Naive thymus-derived CD4-positive, alpha-beta T cell (primary cell): ENCODE measurements at regions not wholly inside any gene's neighbourhood (a gene's known extent, or its start where the extent isn't known, plus 50 kb on each side); places are given as distances from the start of the nearest gene placed in this dataset.

Source experiments
- ATAC-seq: fragments of 150-1000 bp; cut with Tn5 transposase; 2 replicates; pipeline ENCODE4 v1.10.0; 2021; ENCODE audit warnings: mild to moderate bottlenecking, moderate library complexity
- CTCF ChIA-PET: fragments of 350-600 bp; sonication (Branson Sonifier 250); formaldehyde crosslinking; loops from one replicate; lab custom pipeline; 2021; ENCODE audit warnings: antibody characterized with exemption; lab: Charles Lee
- POLR2A ChIA-PET: fragments of 350-600 bp; sonication (Branson Sonifier 250); formaldehyde crosslinking; loops from one replicate; lab custom pipeline; 2021; ENCODE audit warnings: antibody characterized with exemption, inconsistent platforms; lab: Charles Lee
- DNase-seq, 9 donors: peaks; one replicate each; pipeline versions ENCODE4 v3.0.0 to v3.0.0-alpha.2; 2020 to 2022; ENCODE audit warnings: mixed read lengths in 1 of 9
- H3K27ac ChIP-seq: one replicate; pipeline ENCODE4 v1.7.0; 2013; ENCODE audit warnings: mild to moderate bottlenecking, low read depth, low read length, moderate library complexity
- H3K27me3 ChIP-seq, 2 donors: one replicate each; pipeline ENCODE4 v1.7.0; 2013; ENCODE audit warnings: low read length in 2 of 2, mild to moderate bottlenecking in 2 of 2, moderate library complexity in 2 of 2; ENCODE audit not compliant: control insufficient read depth in 2 of 2, insufficient read depth in 2 of 2
- H3K36me3 ChIP-seq, 3 experiments: 1 replicate in 2 of 3; 2 replicates in 1 of 3; pipeline ENCODE4 v1.7.0; 2013; ENCODE audit warnings: low read length in 3 of 3, mild to moderate bottlenecking in 3 of 3, moderate library complexity in 1 of 3; ENCODE audit not compliant: insufficient read depth in 3 of 3, control insufficient read depth in 2 of 3
- H3K4me1 ChIP-seq, 2 donors: one replicate each; pipeline ENCODE4 v1.7.0; 2013; ENCODE audit warnings: low read length in 2 of 2, mild to moderate bottlenecking in 2 of 2, moderate library complexity in 1 of 2; ENCODE audit not compliant: control insufficient read depth in 2 of 2, insufficient read depth in 2 of 2
- H3K4me3 ChIP-seq: 2 replicates; pipeline ENCODE4 v1.7.0; 2013; ENCODE audit warnings: mild to moderate bottlenecking, low read length
- H3K9me3 ChIP-seq, 3 experiments: 1 replicate in 2 of 3; 2 replicates in 1 of 3; pipeline ENCODE4 v1.7.0; 2013; ENCODE audit warnings: low read length in 3 of 3; ENCODE audit not compliant: control insufficient read depth in 2 of 3
- H3K27ac Mint-ChIP-seq, 9 donors: one replicate each; pipeline ENCODE4 v1.8.0; 2020 to 2022; ENCODE audit warnings: mixed read lengths in 9 of 9, mild to moderate bottlenecking in 8 of 9, moderate library complexity in 5 of 9, inconsistent platforms in 2 of 9
- H3K27me3 Mint-ChIP-seq, 5 donors: one replicate each; pipeline ENCODE4 v1.8.0; 2021 to 2022; ENCODE audit warnings: mixed read lengths in 5 of 5, mild to moderate bottlenecking in 1 of 5
- H3K36me3 Mint-ChIP-seq, 5 donors: one replicate each; pipeline ENCODE4 v1.8.0; 2020 to 2022; ENCODE audit warnings: mixed read lengths in 5 of 5, mild to moderate bottlenecking in 3 of 5, inconsistent platforms in 1 of 5
- H3K4me1 Mint-ChIP-seq, 7 donors: one replicate each; pipeline ENCODE4 v1.8.0; 2020 to 2022; ENCODE audit warnings: mixed read lengths in 7 of 7, mild to moderate bottlenecking in 3 of 7, inconsistent platforms in 1 of 7
- H3K4me3 Mint-ChIP-seq, 10 donors: one replicate each; pipeline ENCODE4 v1.8.0; 2020 to 2022; ENCODE audit warnings: mild to moderate bottlenecking in 10 of 10, mixed read lengths in 10 of 10, moderate library complexity in 6 of 10, inconsistent platforms in 2 of 10
- H3K9me3 Mint-ChIP-seq, 11 donors: one replicate each; pipeline ENCODE4 v1.8.0; 2020 to 2022; ENCODE audit warnings: mixed read lengths in 11 of 11, mild to moderate bottlenecking in 4 of 11, inconsistent platforms in 1 of 11, moderate library complexity in 1 of 11
- intact Hi-C, 2 donors: fragments of 100-400 bp; cut with micrococcal nuclease; formaldehyde crosslinking; loops; one replicate each; pipeline ENCODE4 v1.15.1; 2023

DNA sequence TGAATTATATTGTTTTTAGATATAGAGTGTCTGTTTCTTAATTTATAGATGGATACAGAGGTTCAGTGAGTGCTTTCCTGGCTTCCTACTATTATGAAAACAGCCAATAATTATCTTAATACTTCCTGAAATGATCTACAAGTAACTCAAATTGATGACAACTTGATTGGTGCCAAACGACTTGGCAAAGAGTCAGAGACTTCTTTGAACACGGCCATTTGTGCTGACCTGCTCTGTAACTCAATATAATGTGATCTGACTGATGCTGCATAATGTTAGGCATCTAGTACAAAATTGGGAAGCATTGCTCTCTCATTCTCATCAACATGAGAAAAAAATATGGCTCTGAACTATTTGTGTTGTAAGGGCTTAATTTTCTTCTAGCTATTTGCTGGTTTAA, 193.9 kb downstream of the DIPK2A start:
- ChIA-PET POLR2A (no interaction called here), CTCF (no interaction called here)
- no peaks in the 10 kb centered on the region for H3K36me3 ChIP-seq
- intact Hi-C loops, result no loop called here
- H3K4me1 ChIP-seq, result no peaks in the 10 kb centered on the region
- no peaks in the 10 kb centered on the region for H3K4me1 Mint-ChIP-seq
- H3K4me3 Mint-ChIP-seq, result no peak overlapping the region
- ATAC-seq (no peak), DNase-seq (no peak)
- peaks cover 0 to 17% (median 14%) of the 10 kb centered on the region in 5 donors for H3K27me3 Mint-ChIP-seq
- no peaks in the 10 kb centered on the region for H3K27me3 ChIP-seq
- no peak overlapping the region for H3K27ac Mint-ChIP-seq
- no peaks in the 10 kb centered on the region for H3K9me3 ChIP-seq
- H3K9me3 Mint-ChIP-seq, result peaks cover 0 to 8% (median 0%) of the 10 kb centered on the region in 11 donors
- H3K36me3 Mint-ChIP-seq, result no peaks in the 10 kb centered on the region
- no peak overlapping the region for H3K27ac ChIP-seq
- H3K4me3 ChIP-seq, result no peak overlapping the region

DNA sequence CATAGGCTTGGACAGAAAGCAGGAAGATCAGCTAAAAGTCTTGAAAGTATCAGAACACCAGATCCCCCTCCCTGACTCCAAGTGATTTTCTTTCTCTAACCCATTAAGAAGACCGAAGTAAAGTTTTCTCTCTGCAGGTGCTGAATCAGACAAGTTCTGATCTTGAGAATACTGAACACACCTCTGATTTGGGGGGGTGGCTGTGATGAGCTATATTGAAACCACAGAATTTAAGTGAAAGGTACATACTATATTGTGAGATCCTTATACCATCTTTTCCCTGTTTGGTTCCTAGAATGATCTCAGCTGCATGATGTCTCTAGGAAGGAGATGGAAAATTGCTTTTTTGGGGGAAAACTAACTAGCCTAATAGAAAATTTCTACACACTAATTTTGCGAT, 196.0 kb downstream of the DIPK2A start:
- no peaks in the 10 kb centered on the region for H3K4me1 Mint-ChIP-seq
- peaks cover 0 to 8% (median 0%) of the 10 kb centered on the region in 11 donors for H3K9me3 Mint-ChIP-seq
- no peaks in the 10 kb centered on the region for H3K36me3 Mint-ChIP-seq
- Histone ChIP-seq H3K36me3 (no peaks in the 10 kb centered on the region), H3K9me3 (no peaks in the 10 kb centered on the region), H3K4me3 (no peak overlapping the region), H3K4me1 (no peaks in the 10 kb centered on the region), H3K27me3 (no peaks in the 10 kb centered on the region), H3K27ac (no peak overlapping the region)
- DNase-seq (no peak), ATAC-seq (no peak)
- H3K27ac Mint-ChIP-seq, result no peak overlapping the region
- POLR2A ChIA-PET, result no interaction called here
- H3K27me3 Mint-ChIP-seq, result peaks cover 0 to 17% (median 14%) of the 10 kb centered on the region in 5 donors
- intact Hi-C loops, result no loop called here
- no peak overlapping the region for H3K4me3 Mint-ChIP-seq
- CTCF ChIA-PET, result interaction anchor here (0.5 kb wide), 1 partner anchor 125 kb away, joined by 3 read pairs; no protein-coding TSS in a partner anchor

DNA sequence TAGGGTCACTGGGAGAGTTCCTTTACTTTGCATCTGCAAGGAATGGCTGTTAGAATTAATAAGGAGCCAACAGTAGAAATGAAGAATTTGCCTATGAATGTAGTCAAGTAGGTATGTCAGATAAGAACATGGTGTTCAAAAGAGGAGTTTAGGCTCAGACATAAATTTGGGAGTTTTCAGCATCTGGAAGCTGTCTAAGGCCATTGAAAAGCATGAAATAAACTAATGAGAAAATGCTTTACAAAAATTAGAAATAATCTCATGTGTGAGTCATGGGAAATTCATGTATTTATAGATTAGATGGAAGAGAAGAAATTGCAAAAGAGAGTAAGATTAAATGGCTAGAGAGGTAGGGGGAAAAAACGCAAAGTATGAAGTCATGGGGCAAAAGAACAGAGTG, 201.9 kb downstream of the DIPK2A start:
- no peak for ATAC-seq
- Mint-ChIP-seq H3K9me3 (peaks cover 0 to 2% (median 0%) of the 10 kb centered on the region in 11 donors), H3K4me1 (no peaks in the 10 kb centered on the region), H3K36me3 (no peaks in the 10 kb centered on the region), H3K27ac (no peak overlapping the region), H3K4me3 (no peak overlapping the region), H3K27me3 (peaks cover 0 to 7% (median 0%) of the 10 kb centered on the region in 5 donors)
- H3K27me3 ChIP-seq, result no peaks in the 10 kb centered on the region
- CTCF ChIA-PET, result no interaction called here
- no peak for DNase-seq
- no peak overlapping the region for H3K4me3 ChIP-seq
- no peak overlapping the region for H3K27ac ChIP-seq
- no peaks in the 10 kb centered on the region for H3K4me1 ChIP-seq
- intact Hi-C loops, result no loop called here
- POLR2A ChIA-PET, result no interaction called here
- H3K36me3 ChIP-seq, result no peaks in the 10 kb centered on the region
- no peaks in the 10 kb centered on the region for H3K9me3 ChIP-seq

DNA sequence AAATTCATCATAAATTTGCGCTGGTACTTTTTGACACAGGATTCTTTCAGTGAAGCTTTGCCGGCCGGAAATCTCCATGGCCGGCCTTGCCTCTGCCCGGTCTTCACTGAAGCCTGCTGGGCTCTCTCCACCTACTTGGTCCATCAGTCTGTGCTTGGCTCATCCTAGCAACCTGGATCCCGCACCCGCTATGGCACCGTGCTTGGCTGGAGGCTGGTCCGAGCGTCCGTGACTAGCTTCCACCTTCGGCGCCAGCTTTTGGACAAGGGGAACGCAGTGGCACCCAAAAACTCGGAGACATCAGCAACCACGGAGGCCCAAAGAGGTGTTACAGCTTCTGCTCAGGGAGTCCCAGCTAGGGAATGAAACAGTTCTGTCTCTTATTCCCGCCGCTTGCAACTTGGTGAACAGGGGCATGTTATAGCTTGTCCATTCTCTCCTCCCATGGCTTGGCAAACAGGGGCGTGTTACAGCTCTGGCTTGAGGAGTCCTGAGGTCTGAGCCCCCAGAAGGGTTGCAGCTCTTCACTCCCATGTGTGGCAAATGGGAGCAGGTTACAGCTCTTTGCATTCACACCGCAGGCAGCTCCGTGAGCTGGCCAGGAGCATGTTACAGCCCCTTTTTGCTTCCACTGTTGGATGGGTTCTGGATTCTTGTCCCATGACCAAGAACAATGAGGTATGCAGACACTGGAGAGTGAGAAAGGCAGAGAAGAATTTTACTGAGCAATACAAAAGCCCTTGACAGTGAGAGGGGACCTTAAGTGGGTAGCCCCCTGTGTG, 204.2 kb downstream of the DIPK2A start:
- Mint-ChIP-seq H3K27ac (no peak overlapping the region), H3K36me3 (no peaks in the 10 kb centered on the region), H3K9me3 (peaks cover 0 to 2% (median 0%) of the 10 kb centered on the region in 11 donors), H3K4me1 (no peaks in the 10 kb centered on the region), H3K4me3 (no peak overlapping the region), H3K27me3 (peaks cover 0 to 7% (median 0%) of the 10 kb centered on the region in 5 donors)
- intact Hi-C loops, result no loop called here
- Histone ChIP-seq H3K36me3 (no peaks in the 10 kb centered on the region), H3K27ac (no peak overlapping the region), H3K27me3 (no peaks in the 10 kb centered on the region), H3K4me3 (no peak overlapping the region), H3K4me1 (no peaks in the 10 kb centered on the region), H3K9me3 (no peaks in the 10 kb centered on the region)
- ChIA-PET POLR2A (no interaction called here), CTCF (interaction anchor here (0.7 kb wide), 1 partner anchor 14 kb away, joined by 3 read pairs; no protein-coding TSS in a partner anchor)
- DNase-seq (no peak), ATAC-seq (no peak)

DNA sequence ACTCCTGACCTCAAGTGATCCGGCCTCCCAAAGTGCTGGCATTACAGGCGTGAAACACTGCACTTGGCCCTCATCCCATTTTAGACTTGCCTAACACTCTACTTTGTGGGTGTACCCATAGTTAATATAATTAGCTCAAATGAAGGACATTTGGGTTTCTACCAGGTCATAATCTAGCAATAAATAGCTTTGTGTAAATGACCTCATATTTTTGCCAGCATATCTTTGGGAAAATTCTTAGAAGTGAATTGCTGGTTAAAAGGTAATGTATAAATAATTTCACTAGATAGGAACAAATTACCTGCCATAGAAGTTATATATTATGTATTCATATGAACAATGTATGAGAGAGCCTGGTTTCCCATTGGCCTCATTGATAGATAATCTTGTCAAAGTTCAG, 206.0 kb downstream of the DIPK2A start:
- POLR2A ChIA-PET, result no interaction called here
- H3K4me1 ChIP-seq, result no peaks in the 10 kb centered on the region
- H3K9me3 Mint-ChIP-seq, result peaks cover 0 to 2% (median 0%) of the 10 kb centered on the region in 11 donors
- H3K27ac Mint-ChIP-seq, result no peak overlapping the region
- no peak for DNase-seq
- no peaks in the 10 kb centered on the region for H3K4me1 Mint-ChIP-seq
- H3K27me3 Mint-ChIP-seq, result peaks cover 0 to 7% (median 0%) of the 10 kb centered on the region in 5 donors
- no peaks in the 10 kb centered on the region for H3K27me3 ChIP-seq
- intact Hi-C loops, result no loop called here
- H3K9me3 ChIP-seq, result no peaks in the 10 kb centered on the region
- H3K4me3 ChIP-seq, result no peak overlapping the region
- CTCF ChIA-PET, result no interaction called here
- no peaks in the 10 kb centered on the region for H3K36me3 Mint-ChIP-seq
- ATAC-seq, result no peak
- H3K4me3 Mint-ChIP-seq, result no peak overlapping the region
- no peak overlapping the region for H3K27ac ChIP-seq
- H3K36me3 ChIP-seq, result no peaks in the 10 kb centered on the region

DNA sequence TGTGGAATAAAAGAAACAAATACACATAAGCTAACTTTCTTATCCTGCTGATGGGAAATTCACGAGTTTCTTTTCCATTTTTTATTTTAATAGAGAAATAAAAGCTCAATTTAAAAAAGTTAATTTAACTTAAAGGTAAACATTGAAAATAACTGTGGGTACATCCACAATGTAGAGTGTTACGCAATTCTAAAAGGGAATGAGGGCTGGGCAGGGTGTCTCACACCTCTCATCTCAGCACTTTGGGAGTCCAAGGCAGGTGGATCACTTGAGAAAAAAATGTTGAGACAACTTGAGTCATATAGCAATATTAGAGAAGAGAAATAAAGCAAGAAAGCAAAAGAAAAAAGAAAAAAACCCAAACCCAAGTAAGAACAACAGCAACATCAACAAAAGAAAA, 207.0 kb downstream of the DIPK2A start:
- Mint-ChIP-seq H3K4me3 (no peak overlapping the region), H3K4me1 (no peaks in the 10 kb centered on the region), H3K9me3 (peaks cover 0 to under 1% (median 0%) of the 10 kb centered on the region in 11 donors), H3K27me3 (peaks cover 0 to 3% (median 0%) of the 10 kb centered on the region in 5 donors), H3K36me3 (no peaks in the 10 kb centered on the region), H3K27ac (no peak overlapping the region)
- no peaks in the 10 kb centered on the region for H3K9me3 ChIP-seq
- no peak overlapping the region for H3K4me3 ChIP-seq
- POLR2A ChIA-PET, result no interaction called here
- no peaks in the 10 kb centered on the region for H3K27me3 ChIP-seq
- no peak overlapping the region for H3K27ac ChIP-seq
- DNase-seq (no peak), ATAC-seq (no peak)
- CTCF ChIA-PET, result no interaction called here
- intact Hi-C loops, result no loop called here
- no peaks in the 10 kb centered on the region for H3K4me1 ChIP-seq
- no peaks in the 10 kb centered on the region for H3K36me3 ChIP-seq

DNA sequence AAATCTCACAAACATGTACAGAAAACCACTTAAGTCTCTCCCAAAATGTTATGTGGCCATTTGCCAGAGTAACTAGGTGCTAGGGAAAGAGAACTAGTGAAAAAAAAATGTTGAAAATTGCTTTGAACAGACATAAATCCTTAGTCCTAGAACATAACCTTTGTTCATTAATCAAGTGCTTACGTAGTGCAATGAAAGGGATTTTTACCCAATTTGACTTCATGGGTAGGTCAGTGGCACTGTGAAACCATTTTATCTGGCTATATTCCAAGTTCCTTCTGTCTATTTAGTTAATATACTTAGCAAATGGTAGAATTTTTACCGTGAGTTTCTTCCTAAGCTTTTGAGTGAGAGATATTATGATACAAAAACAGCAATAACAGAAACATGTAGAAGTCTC, 209.4 kb downstream of the DIPK2A start:
- H3K27ac Mint-ChIP-seq, result no peak overlapping the region
- H3K4me3 ChIP-seq, result no peak overlapping the region
- no peak for ATAC-seq
- H3K9me3 Mint-ChIP-seq, result peaks cover 0 to 13% (median 7%) of the 10 kb centered on the region in 11 donors
- H3K27me3 Mint-ChIP-seq, result no peaks in the 10 kb centered on the region
- H3K27ac ChIP-seq, result no peak overlapping the region
- ChIA-PET POLR2A (no interaction called here), CTCF (no interaction called here)
- H3K4me1 Mint-ChIP-seq, result no peaks in the 10 kb centered on the region
- H3K9me3 ChIP-seq, result peaks cover 0 to 3% (median 0%) of the 10 kb centered on the region in 3 experiments
- intact Hi-C loops, result no loop called here
- DNase-seq, result no peak
- no peaks in the 10 kb centered on the region for H3K36me3 ChIP-seq
- H3K27me3 ChIP-seq, result no peaks in the 10 kb centered on the region
- H3K36me3 Mint-ChIP-seq, result peaks cover 0 to 5% (median 0%) of the 10 kb centered on the region in 5 donors
- H3K4me3 Mint-ChIP-seq, result no peak overlapping the region
- H3K4me1 ChIP-seq, result no peaks in the 10 kb centered on the region
